NCI-H446 (cell line): ENCODE measurements at regions not wholly inside any gene's neighbourhood (a gene's known extent, or its start where the extent isn't known, plus 50 kb on each side); places are given as distances from the start of the nearest gene placed in this dataset.

ENCODE experiments used
- DNase-seq, 2 experiments: peaks; one replicate each; lab custom pipeline; 2025; lab: John Stamatoyannopoulos, UW

DNA sequence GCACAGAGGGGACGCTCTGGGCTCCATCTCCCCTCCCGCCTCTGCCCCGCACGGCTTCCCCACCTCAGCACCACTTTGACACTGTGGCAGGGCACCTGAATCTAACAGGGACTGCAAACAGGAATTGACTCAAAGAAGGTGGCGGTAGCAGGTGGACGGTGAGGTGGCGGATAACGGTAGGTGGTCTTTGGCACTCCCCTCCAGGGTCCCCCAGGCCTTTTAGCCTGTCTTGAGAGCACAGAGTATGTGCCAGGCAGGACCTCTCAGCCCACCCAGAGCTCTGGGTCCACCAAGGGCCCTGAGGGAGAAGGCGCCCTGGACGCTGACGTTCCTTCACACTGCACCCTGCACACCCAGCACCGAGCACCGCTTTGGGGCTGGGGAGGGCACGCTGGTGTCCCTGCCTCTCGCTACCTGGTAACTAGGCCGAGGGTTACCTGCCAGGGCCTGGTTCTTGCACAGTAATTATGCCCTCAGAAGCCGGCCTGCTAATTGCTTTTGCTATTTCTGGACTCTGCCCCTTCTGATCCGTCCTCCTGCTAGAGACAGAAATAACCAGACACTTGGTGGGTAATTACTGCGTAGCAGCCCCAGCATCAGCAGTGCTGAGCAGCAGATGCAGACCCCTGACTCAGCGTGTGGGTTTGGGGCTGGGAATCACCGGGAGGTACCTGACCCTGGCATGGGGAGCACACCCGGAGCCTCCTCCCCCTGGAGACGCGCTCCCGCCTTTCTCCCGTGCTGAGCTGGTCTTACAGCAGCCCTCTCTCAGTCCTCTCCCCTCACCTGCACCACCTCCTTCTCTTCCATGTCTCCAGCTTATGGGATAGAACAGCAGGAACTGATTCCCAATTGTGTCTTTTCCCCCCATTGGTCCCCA is 103.3 kb upstream of the B3GAT1 start:
- no peak for DNase-seq

GRCh38 chr11:134514354-134514951 is 102.4 kb upstream of the B3GAT1 start:
- DNase-seq = no peak

GRCh38 chr11:134513585-134514120 is 101.6 kb upstream of the B3GAT1 start:
- no peak for DNase-seq

DNA sequence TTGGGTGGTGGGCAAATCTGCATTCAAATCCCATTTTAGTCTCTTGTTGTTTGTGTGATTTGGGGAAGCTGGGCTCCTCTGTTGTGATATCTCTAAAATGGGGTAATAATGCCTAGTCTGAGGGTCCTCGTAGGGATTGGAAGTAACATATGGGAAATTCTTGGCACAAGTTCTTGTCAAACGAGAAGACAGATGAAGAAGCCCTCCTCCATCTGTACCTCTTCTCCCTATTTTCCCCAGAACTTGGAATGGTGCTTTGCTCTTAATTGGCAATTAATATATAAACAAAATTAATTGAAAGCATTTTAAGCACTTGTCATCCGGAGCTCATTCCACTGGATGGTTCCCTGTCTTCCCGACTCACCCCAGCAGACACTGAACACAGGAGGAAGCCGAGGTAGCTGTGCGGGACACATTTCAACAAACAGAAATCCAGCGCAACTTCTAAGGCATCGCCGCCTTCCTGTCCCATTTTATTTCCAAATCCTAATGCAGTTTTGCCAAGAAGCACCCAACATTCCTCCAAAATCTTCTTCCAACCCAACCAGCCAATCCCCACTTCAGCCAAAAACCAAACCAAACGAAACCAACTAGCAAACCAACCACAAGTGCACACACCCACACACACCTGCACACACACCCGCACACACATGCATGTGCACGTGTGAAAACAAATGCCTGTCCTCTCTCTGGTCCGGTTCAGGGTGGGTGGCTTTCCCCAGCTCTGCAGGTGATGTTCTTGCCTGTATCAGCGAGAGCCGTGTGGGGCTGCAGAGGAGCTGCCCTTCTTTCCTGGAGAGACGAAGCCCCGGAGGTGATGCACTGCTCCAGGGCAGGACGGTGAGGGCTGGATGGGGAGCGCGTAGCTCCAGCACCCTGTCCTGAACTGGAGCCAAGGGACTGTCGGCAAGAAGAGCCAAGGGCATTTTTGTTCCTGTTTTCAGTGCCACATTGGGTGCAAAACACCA is 100.8 kb upstream of the B3GAT1 start:
- DNase-seq = no peak

GRCh38 chr11:134512061-134512460 is 100.0 kb upstream of the B3GAT1 start:
- no peak for DNase-seq

GRCh38 chr11:134511255-134511654 is 99.2 kb upstream of the B3GAT1 start:
- no peak for DNase-seq

- DNase-seq = no peak
Measured at GRCh38 chr11:134510233-134511040, 98.4 kb upstream of the B3GAT1 start.

DNA sequence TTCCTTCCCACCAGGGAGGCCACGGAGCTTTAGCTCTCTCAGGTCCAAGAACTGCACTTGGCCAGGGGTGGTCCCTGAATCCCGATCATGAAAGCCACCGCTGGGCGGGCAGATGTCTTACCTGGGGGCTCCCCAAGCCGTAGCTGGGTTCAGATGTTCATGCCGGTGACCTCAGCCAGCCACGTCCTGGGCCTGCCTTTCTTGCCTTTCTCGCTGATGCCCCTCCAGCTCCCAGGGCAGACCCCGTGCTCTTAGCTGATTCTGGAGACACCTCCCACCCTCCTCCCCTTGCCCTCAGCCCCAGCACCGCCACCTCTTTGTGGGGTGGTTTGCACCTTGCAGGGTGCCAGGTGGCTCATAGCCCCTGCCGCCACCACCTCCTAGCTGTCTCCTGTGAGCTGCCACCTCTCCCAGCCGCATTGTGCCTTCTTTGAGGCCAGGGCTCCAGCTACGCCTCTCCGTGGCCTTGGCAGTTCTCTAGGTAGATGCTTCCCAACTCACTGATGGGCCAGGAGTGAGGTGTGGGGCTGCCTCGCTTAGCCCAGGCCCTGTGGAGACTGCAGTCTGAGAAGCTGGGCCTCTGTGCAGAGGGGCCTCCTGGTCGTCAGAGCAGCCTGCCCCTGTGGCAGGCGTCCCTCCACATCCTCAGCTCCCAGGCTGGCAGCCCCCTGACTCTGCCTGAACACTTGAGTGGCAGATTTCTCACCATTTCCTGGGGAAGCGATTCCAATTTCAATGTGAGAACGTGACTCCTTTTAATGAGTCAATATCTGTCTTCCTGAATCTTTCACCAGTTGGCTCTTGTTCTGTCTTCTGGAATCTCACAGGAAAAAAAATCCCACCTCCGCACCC is 97.6 kb upstream of the B3GAT1 start:
- DNase-seq = no peak

- no peak for DNase-seq
Measured at GRCh38 chr11:134508219-134508990, 96.4 kb upstream of the B3GAT1 start.

GRCh38 chr11:134506046-134506445 is 94.0 kb upstream of the B3GAT1 start:
- no peak for DNase-seq

DNA sequence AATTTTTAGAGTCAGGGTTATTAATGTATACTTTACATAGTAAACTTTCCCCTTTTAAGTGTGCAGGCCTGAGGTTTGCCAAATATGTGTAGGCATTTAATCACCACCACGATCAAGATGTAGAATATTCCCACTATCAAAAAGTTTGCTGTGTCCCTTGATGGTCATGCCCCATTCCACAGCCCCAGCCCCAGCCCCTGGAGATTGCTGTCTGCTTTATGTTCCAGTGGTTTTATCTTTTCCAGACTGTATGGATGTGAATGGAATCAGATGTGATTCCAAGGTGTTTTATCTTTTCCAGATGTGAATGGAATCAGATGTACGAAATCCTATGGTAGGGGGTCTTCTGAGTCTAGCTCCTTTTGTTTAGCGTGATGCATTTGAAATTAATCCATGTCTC is 93.1 kb upstream of the B3GAT1 start:
- no peak for DNase-seq

DNA sequence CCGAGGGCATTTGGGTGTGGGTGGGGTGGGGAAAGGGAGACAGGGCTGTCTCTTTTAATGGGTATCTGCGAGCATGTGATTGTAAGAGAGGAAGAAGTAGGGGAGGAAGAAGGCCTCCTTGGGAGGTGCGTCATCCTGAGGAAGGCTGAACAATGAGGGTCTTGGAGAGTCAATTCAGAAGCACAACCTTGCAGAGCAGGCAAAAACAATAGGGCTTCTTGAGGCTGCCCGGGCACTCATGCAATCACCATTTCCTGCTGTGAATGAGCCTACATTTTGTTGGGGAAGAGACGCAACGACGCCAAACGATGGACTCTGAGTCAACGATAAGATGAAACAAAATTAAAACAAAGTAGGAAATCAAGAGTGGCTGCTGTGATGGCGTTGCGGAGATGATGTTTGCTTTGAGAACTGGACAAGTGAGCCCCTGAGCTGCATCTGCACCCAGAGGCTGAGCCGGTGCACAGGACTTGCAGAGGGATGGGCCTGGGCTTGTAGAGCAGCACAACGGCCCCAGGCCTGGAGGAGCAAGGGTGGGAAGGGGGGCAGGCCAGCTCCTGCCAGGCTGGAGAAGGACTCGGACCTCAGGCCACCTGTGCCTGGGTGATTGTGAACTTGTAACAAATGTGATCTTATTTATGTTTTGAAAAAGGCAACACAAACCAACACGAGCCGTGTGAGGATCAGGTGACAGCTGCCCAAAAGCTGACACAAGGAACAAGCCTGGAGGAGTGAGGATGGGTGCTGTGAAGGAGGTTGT is 92.3 kb upstream of the B3GAT1 start:
- no peak for DNase-seq

DNA sequence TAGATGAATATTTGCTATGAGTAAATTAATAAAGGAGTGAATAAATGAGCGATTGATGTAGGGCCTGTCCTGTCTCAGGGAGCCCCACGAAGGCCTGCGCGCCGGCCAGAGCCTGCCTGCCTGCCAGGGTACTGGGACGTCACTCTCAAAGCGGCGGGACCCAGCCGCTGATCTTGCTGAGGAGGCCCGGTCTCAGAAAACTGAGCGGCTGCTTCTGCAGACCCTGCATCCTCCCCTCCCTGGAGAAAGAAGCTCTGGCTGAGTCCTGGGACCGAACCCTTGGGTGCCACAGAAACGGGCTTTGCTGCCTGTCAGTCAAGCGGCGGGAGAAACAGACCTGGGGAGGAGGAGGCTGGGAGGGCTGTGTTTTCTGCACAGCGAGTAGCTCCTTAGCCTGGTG is 91.6 kb upstream of the B3GAT1 start:
- DNase-seq = no peak

GRCh38 chr11:134503100-134503499 is 91.1 kb upstream of the B3GAT1 start:
- DNase-seq = no peak

DNA sequence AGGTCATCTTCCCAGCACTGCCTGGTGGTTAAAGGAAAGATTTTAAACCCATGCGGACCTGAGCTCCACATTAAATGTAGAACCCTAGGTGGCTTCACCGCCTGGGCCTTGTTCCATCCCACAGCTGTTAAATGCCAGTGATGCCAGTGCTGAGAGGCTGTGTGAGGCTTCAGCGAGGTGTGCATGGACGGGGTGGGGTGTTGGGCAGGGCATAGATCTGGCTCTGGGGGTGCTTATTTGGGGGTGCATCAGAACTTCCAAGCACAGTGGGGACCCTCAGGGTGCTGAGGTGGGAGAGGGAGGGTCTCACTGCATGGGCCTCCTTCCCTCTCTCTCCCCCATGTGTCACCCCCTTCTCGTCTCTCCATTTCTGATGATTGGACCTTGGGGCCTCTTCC is 90.1 kb upstream of the B3GAT1 start:
- no peak for DNase-seq

DNA sequence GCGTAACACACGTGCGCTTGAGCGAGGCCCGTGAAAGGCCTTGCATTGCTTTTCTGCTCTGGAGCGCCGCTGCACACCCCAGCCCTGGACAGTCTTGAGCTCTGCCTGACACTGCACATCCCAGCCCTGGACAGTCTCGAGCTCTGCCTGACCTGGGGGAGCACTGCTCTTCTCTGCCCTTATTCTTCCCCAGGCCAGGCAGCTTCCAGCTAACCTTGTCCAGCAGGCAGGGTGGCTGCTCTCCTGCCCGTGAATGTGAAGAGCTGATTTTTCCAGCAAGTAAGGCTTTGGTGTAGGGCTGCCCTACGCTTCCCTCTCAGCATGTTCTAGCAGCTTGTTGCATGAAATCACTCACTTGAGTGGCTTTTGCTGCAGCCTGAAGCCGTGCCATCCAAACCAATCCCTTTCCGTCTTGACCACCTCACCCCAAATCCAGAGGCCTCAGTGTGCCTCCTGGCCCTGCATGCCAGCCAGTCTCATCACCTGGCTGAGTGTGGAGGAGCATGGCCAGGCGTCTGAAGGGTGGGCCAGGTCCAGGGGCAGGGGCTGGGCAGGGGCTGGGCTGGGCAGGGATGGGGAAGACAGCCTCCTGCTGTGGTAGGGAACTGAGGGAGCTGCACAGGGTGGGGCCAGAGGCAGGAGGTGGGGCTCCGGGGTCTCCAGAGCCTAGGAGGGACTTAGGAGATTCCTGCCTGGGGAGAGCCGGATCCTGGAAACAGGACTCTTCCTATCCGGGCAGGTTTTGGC is 89.5 kb upstream of the B3GAT1 start:
- no peak for DNase-seq

- DNase-seq = no peak
Measured at GRCh38 chr11:134500621-134501020, 88.6 kb upstream of the B3GAT1 start.

DNA sequence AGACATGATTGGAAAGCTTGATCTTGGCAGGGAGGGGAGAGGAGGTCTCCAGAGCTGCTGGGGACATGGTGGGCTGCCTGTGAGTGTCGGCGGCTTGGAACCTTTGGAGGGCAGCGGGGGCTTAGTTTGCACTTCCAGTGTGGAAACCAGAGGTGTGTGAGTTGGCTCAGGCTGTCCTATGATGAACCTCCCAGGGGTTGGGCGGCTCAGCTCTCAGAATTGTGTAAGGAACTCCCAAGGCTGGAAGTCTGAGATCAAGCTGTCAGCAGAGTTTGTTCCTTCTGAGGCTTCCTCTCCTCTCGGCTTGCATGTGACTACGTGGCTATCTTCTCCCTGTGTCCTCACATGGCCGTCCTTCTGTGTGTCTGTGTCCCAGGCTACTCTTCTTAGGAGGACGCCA is 87.9 kb upstream of the B3GAT1 start:
- DNase-seq = no peak
